ENCODE measurements at regions not wholly inside any gene's neighbourhood (a gene's known extent, or its start where the extent isn't known, plus 50 kb on each side); places are given as distances from the start of the nearest gene placed in this dataset.

DNA sequence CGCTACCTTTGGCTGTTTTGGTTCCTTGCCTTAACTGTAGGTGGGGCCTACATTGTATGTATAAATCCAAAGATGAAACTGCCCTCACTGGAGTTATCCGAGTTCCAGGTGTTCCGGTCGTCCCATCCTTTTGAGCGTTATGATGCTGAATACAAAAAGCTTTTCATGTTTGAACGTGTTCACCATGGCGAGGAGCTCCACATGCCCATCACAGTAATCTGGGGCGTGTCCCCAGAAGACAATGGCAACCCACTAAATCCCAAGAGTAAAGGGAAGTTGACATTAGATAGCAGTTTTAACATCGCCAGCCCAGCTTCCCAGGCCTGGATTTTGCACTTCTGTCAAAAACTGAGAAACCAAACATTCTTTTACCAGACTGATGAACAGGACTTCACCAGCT, 139.5 kb downstream of the TLR5 start:
- H3K4me3 ChIP-seq (ENCODE audit: low read depth, low read length) = no peak overlapping the region
- H3K36me3 ChIP-seq (ENCODE audit: control insufficient read depth in 2 of 2, insufficient read depth in 1 of 2, low read length in 2 of 2) = peaks cover 0 to 23% of the 10 kb centered on the region in 2 experiments; a peak in 1 of 3 replicates
- no peak for TF ChIP-seq ZIC2 (tag by site-specific recombination; IDR thresholded peaks at IDR 0.05)
- no peak for TF ChIP-seq ZBTB8A (tag by site-specific recombination; IDR thresholded peaks at IDR 0.05)
- TF ChIP-seq, protein P1, sequence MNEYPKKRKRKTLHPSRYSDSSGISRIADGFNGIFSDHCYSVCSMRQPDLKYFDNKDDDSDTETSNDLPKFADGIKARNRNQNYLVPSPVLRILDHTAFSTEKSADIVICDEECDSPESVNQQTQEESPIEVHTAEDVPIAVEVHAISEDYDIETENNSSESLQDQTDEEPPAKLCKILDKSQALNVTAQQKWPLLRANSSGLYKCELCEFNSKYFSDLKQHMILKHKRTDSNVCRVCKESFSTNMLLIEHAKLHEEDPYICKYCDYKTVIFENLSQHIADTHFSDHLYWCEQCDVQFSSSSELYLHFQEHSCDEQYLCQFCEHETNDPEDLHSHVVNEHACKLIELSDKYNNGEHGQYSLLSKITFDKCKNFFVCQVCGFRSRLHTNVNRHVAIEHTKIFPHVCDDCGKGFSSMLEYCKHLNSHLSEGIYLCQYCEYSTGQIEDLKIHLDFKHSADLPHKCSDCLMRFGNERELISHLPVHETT (tag by site-specific recombination; IDR thresholded peaks at IDR 0.05) = no peak
- H3K27ac ChIP-seq (ENCODE audit: extremely low read depth, low read depth, low read length) = no peak overlapping the region
- POLR2A ChIA-PET = no interaction called here
- CTCF ChIA-PET = interaction anchor here (0.8 kb wide), 1 partner anchor 210 kb away, joined by 3 read pairs; no protein-coding TSS in a partner anchor
- peaks cover 23% of the 10 kb centered on the region for H3K4me1 ChIP-seq (ENCODE audit: control insufficient read depth, insufficient read depth, low read length)
- no peaks in the 10 kb centered on the region for H3K9me3 ChIP-seq (ENCODE audit: control insufficient read depth, insufficient read depth, low read depth, low read length)

DNA sequence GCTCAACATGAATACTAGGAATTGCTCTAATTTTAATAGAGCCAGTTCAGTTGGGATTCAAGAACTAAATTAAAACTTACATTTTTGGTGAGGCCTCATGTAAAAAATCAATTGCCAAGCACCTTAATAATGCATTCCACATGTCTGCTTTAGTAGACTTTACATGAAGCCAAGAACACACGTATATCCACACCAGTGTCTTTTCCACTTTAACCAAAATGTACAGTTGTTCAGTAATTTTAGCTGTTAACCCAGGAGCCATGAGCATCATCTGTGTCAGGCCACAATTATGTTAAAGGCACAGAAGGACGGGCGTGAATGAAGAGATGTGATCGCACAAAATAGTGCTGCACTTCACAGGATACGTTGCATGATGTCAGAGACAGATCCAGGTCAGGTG, 136.7 kb downstream of the TLR5 start:
- no peak overlapping the region for H3K27ac ChIP-seq (ENCODE audit: extremely low read depth, low read depth, low read length)
- peaks cover 0 to 23% of the 10 kb centered on the region in 2 experiments; a peak in 1 of 3 replicates for H3K36me3 ChIP-seq (ENCODE audit: control insufficient read depth in 2 of 2, insufficient read depth in 1 of 2, low read length in 2 of 2)
- no peak overlapping the region for H3K4me3 ChIP-seq (ENCODE audit: low read depth, low read length)
- peaks cover 17% of the 10 kb centered on the region for H3K4me1 ChIP-seq (ENCODE audit: control insufficient read depth, insufficient read depth, low read length)
- POLR2A ChIA-PET = no interaction called here
- CTCF ChIA-PET = no interaction called here
- H3K9me3 ChIP-seq (ENCODE audit: control insufficient read depth, insufficient read depth, low read depth, low read length) = no peaks in the 10 kb centered on the region
- TF ChIP-seq, protein P2, sequence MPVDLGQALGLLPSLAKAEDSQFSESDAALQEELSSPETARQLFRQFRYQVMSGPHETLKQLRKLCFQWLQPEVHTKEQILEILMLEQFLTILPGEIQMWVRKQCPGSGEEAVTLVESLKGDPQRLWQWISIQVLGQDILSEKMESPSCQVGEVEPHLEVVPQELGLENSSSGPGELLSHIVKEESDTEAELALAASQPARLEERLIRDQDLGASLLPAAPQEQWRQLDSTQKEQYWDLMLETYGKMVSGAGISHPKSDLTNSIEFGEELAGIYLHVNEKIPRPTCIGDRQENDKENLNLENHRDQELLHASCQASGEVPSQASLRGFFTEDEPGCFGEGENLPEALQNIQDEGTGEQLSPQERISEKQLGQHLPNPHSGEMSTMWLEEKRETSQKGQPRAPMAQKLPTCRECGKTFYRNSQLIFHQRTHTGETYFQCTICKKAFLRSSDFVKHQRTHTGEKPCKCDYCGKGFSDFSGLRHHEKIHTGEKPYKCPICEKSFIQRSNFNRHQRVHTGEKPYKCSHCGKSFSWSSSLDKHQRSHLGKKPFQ (tag by site-specific recombination; IDR thresholded peaks at IDR 0.05) = no peak
- TF ChIP-seq, protein P3, sequence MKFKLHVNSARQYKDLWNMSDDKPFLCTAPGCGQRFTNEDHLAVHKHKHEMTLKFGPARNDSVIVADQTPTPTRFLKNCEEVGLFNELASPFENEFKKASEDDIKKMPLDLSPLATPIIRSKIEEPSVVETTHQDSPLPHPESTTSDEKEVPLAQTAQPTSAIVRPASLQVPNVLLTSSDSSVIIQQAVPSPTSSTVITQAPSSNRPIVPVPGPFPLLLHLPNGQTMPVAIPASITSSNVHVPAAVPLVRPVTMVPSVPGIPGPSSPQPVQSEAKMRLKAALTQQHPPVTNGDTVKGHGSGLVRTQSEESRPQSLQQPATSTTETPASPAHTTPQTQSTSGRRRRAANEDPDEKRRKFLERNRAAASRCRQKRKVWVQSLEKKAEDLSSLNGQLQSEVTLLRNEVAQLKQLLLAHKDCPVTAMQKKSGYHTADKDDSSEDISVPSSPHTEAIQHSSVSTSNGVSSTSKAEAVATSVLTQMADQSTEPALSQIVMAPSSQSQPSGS (tag by site-specific recombination; IDR thresholded peaks at IDR 0.05; ENCODE audit: low read depth) = no peak
- TF ChIP-seq REPIN1 (tag by site-specific recombination; IDR thresholded peaks at IDR 0.05; ENCODE audit: low read depth) (no peak), ZNF121 (tag by site-specific recombination; IDR thresholded peaks at IDR 0.05) (no peak), HOXD13 (CRISPR knock-in tag; IDR thresholded peaks at IDR 0.05; ENCODE audit: borderline replicate concordance) (no peak), ZNF654 (tag by site-specific recombination; IDR thresholded peaks at IDR 0.05; ENCODE audit: low read depth) (no peak)
- TF ChIP-seq, protein P4, sequence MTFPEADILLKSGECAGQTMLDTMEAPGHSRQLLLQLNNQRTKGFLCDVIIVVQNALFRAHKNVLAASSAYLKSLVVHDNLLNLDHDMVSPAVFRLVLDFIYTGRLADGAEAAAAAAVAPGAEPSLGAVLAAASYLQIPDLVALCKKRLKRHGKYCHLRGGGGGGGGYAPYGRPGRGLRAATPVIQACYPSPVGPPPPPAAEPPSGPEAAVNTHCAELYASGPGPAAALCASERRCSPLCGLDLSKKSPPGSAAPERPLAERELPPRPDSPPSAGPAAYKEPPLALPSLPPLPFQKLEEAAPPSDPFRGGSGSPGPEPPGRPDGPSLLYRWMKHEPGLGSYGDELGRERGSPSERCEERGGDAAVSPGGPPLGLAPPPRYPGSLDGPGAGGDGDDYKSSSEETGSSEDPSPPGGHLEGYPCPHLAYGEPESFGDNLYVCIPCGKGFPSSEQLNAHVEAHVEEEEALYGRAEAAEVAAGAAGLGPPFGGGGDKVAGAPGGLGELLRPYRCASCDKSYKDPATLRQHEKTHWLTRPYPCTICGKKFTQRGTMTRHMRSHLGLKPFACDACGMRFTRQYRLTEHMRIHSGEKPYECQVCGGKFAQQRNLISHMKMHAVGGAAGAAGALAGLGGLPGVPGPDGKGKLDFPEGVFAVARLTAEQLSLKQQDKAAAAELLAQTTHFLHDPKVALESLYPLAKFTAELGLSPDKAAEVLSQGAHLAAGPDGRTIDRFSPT (tag by site-specific recombination; IDR thresholded peaks at IDR 0.05) = no peak

DNA sequence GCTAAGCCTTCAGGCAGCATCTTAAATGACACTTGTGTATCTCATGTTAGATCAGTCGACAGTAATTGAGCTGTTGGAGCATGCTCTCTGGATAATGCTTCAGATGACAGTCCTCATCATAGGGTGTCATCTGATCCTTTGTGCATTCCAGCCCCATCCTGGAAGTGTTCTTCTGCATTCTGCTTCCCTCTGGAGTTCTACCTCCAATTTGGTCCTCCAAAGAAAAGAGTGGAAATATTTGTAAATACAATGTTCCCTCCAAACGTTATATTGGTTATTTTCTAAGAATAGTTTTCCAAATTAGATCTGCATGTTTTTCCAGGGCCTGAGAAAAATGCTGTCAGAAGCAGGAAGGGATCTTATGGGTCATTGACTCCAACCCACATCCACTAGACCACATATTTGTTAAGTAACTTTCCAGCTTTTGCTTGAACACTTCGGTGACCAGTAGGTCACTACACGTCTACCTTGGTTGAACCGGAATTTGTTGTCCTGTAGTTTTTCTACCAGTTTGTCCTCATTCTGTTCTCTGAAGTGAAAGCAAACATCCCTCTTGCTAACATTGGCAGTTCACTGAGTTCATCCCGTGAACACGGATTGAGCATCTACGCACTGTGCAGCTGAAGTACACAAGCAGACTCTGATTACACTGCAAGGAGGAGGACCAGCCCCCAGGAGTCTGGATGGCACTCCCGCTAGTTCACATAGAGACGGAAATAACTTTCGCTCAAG, 136.0 kb downstream of the TLR5 start:
- peaks cover 11% of the 10 kb centered on the region for H3K4me1 ChIP-seq (ENCODE audit: control insufficient read depth, insufficient read depth, low read length)
- peaks cover 0 to 23% of the 10 kb centered on the region in 2 experiments; a peak in 1 of 3 replicates for H3K36me3 ChIP-seq (ENCODE audit: control insufficient read depth in 2 of 2, insufficient read depth in 1 of 2, low read length in 2 of 2)
- CTCF ChIA-PET = no interaction called here
- TF ChIP-seq EGR2 (tag by site-specific recombination; IDR thresholded peaks at IDR 0.05; ENCODE audit: low read depth) (no peak), TRIM28 (IDR thresholded peaks at IDR 0.05; ENCODE audit: borderline replicate concordance, low read length) (0 out of 2 replicates have a peak, but pooled peaks have one; percentile 11)
- TF ChIP-seq, protein P5, sequence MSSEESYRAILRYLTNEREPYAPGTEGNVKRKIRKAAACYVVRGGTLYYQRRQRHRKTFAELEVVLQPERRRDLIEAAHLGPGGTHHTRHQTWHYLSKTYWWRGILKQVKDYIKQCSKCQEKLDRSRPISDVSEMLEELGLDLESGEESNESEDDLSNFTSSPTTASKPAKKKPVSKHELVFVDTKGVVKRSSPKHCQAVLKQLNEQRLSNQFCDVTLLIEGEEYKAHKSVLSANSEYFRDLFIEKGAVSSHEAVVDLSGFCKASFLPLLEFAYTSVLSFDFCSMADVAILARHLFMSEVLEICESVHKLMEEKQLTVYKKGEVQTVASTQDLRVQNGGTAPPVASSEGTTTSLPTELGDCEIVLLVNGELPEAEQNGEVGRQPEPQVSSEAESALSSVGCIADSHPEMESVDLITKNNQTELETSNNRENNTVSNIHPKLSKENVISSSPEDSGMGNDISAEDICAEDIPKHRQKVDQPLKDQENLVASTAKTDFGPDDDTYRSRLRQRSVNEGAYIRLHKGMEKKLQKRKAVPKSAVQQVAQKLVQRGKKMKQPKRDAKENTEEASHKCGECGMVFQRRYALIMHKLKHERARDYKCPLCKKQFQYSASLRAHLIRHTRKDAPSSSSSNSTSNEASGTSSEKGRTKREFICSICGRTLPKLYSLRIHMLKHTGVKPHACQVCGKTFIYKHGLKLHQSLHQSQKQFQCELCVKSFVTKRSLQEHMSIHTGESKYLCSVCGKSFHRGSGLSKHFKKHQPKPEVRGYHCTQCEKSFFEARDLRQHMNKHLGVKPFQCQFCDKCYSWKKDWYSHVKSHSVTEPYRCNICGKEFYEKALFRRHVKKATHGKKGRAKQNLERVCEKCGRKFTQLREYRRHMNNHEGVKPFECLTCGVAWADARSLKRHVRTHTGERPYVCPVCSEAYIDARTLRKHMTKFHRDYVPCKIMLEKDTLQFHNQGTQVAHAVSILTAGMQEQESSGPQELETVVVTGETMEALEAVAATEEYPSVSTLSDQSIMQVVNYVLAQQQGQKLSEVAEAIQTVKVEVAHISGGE (tag by site-specific recombination; conservative IDR thresholded peaks at IDR 0.05; ENCODE audit: low read depth) = peak; percentile 72
- H3K27ac ChIP-seq (ENCODE audit: extremely low read depth, low read depth, low read length) = no peak overlapping the region
- no peaks in the 10 kb centered on the region for H3K9me3 ChIP-seq (ENCODE audit: control insufficient read depth, insufficient read depth, low read depth, low read length)
- no peak overlapping the region for H3K4me3 ChIP-seq (ENCODE audit: low read depth, low read length)
- POLR2A ChIA-PET = no interaction called here
